Smooth muscle cell (in vitro differentiated cells): ENCODE measurements at regions not wholly inside any gene's neighbourhood (a gene's known extent, or its start where the extent isn't known, plus 50 kb on each side); places are given as distances from the start of the nearest gene placed in this dataset.

Source experiments
- DNase-seq: peaks from one replicate; lab custom pipeline; 2025; ENCODE audit not compliant: unreplicated experiment; lab: John Stamatoyannopoulos, UW
- H2AFZ ChIP-seq: fragments of 200-600 bp; sonication (generic); 2 replicates; pipeline ENCODE4 v1.6.0; 2016; ENCODE audit warnings: antibody characterized with exemption, low read depth, mild to moderate bottlenecking
- H3F3A ChIP-seq: fragments of 200-600 bp; sonication (generic); 2 replicates; pipeline ENCODE4 v1.6.0; 2017; ENCODE audit warnings: antibody characterized with exemption, low read depth
- H3K27ac ChIP-seq: fragments of 200-600 bp; sonication (generic); 2 replicates; pipeline ENCODE4 v1.5.1; 2016; ENCODE audit warnings: low read depth, mild to moderate bottlenecking
- H3K27me3 ChIP-seq: fragments of 200-600 bp; sonication (generic); 2 replicates; pipeline ENCODE4 v1.6.1; 2016; ENCODE audit warnings: low read depth, mild to moderate bottlenecking
- H3K36me3 ChIP-seq: fragments of 200-600 bp; sonication (generic); 2 replicates; pipeline ENCODE4 v1.5.1; 2016; ENCODE audit warnings: low read depth
- H3K4me1 ChIP-seq: fragments of 200-600 bp; sonication (generic); 2 replicates; pipeline ENCODE4 v1.5.1; 2016; ENCODE audit warnings: low read depth
- H3K4me2 ChIP-seq: fragments of 200-600 bp; sonication (generic); 2 replicates; pipeline ENCODE4 v1.6.0; 2016; ENCODE audit warnings: mild to moderate bottlenecking
- H3K4me3 ChIP-seq: fragments of 200-600 bp; sonication (generic); 2 replicates; pipeline ENCODE4 v1.5.1; 2016; ENCODE audit warnings: mild to moderate bottlenecking
- H3K79me2 ChIP-seq: fragments of 200-600 bp; sonication (generic); 2 replicates; pipeline ENCODE4 v1.6.0; 2016; ENCODE audit warnings: low read depth, mild to moderate bottlenecking
- H3K9ac ChIP-seq: fragments of 200-600 bp; sonication (generic); 2 replicates; pipeline ENCODE4 v1.6.0; 2016; ENCODE audit warnings: low read depth
- H3K9me3 ChIP-seq: fragments of 200-600 bp; sonication (generic); replicated peaks from 2 replicates; pipeline ENCODE4 v1.5.1; 2016; ENCODE audit warnings: low read depth
- H4K20me1 ChIP-seq: fragments of 200-600 bp; sonication (generic); 2 replicates; pipeline ENCODE4 v1.6.0; 2016; ENCODE audit warnings: low read depth
- WGBS: methylation state at CpG from one replicate; pipeline ENCODE4 v1.1.7; 2016; ENCODE audit warnings: low lambda C conversion rate; 5-methylcytosine and 5-hydroxymethylcytosine counted together
- TF ChIP-seq, protein P1 (sequence below): fragments of 200-600 bp; sonication (generic); IDR thresholded peaks from 2 replicates; pipeline ENCODE4 v1.5.1; 2017; ENCODE audit warnings: borderline replicate concordance, mild to moderate bottlenecking, antibody characterized with exemption; ENCODE audit not compliant: insufficient read depth, poor library complexity, severe bottlenecking

DNA sequence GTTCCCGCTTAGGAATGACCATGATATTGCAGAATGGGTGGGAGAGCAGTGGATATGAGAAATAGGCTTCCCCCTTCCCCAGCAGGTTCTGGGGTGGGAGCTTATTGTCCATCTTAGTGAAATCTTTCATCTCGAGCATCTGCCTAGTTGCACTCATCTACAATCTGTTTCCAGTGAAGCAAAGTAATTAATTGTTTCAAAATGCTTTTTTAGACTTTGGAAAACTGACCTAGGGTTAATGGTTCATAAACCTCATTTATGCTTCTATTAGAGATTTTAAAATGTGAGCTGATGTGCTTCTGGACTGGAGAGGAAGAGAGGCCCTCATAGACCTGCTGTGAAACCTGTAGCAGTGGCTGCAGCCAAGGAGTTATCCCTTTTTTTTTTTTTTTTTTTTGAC is 247.7 kb upstream of the XYLT1 start:
- H3K9ac ChIP-seq, result no peak overlapping the region
- WGBS, result 91% methylated on average over 2 of the region's 2 CpGs
- no peaks in the 10 kb centered on the region for H3K79me2 ChIP-seq
- no peak overlapping the region for H3K4me3 ChIP-seq
- TF ChIP-seq, protein P1, sequence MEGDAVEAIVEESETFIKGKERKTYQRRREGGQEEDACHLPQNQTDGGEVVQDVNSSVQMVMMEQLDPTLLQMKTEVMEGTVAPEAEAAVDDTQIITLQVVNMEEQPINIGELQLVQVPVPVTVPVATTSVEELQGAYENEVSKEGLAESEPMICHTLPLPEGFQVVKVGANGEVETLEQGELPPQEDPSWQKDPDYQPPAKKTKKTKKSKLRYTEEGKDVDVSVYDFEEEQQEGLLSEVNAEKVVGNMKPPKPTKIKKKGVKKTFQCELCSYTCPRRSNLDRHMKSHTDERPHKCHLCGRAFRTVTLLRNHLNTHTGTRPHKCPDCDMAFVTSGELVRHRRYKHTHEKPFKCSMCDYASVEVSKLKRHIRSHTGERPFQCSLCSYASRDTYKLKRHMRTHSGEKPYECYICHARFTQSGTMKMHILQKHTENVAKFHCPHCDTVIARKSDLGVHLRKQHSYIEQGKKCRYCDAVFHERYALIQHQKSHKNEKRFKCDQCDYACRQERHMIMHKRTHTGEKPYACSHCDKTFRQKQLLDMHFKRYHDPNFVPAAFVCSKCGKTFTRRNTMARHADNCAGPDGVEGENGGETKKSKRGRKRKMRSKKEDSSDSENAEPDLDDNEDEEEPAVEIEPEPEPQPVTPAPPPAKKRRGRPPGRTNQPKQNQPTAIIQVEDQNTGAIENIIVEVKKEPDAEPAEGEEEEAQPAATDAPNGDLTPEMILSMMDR, result no peak
- no peak for DNase-seq
- no peaks in the 10 kb centered on the region for H3K9me3 ChIP-seq
- H3K4me2 ChIP-seq, result no peak overlapping the region
- H3F3A ChIP-seq, result no peaks in the 10 kb centered on the region
- H3K27me3 ChIP-seq, result no peaks in the 10 kb centered on the region
- H3K27ac ChIP-seq, result no peak overlapping the region
- H4K20me1 ChIP-seq, result no peaks in the 10 kb centered on the region
- no peaks in the 10 kb centered on the region for H3K36me3 ChIP-seq
- no peaks in the 10 kb centered on the region for H3K4me1 ChIP-seq
- H2AFZ ChIP-seq, result no peak overlapping the region

DNA sequence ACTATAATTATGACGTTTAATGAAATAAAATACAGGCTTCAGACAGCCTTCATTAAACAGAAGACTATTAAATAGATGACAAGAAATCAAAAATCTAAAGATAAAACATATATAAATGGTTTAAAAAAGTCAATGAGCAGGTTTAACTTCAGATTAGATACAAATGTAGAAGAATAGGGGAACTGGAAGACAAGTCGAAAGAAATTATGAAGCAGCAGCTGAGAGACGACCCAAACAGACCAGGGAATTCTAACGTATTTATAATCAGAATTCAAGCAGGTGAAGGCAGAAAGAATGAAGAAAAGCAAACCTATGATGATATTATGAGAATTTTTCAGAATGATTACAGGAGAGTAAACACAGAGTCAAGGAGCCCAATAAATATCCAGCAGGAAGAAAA is 235.1 kb upstream of the XYLT1 start:
- TF ChIP-seq, protein P1, result no peak
- 86% methylated on average over 4 of the region's 4 CpGs for WGBS

DNA sequence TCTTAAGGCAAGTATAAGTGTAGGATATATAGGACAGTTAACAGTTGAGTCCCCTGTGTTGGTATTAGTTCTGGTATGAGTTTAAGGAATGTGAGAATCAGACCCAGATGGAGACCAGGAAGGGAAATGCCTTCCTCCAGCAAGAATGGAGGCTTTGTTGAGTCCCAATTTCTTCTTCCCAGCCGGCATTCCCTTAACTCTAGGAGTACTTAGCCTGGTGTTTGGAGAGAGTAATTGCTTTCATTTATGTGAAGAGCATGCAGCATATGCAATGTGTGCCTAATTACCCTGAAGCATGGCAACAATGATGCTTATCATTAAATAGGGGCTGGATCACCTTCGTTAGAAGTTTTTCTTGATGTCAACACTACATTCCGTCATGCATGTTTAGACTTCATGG is 225.9 kb upstream of the XYLT1 start:
- 61% methylated on average over 3 of the region's 3 CpGs for WGBS
- no peaks in the 10 kb centered on the region for H3K4me1 ChIP-seq
- H3K9me3 ChIP-seq, result no peaks in the 10 kb centered on the region
- no peaks in the 10 kb centered on the region for H4K20me1 ChIP-seq
- H3K36me3 ChIP-seq, result no peaks in the 10 kb centered on the region
- TF ChIP-seq, protein P1, result no peak
- H3K27ac ChIP-seq, result no peak overlapping the region
- no peak for DNase-seq
- no peak overlapping the region for H3K9ac ChIP-seq
- H3K79me2 ChIP-seq, result no peaks in the 10 kb centered on the region
- no peaks in the 10 kb centered on the region for H3F3A ChIP-seq
- no peak overlapping the region for H2AFZ ChIP-seq
- H3K4me2 ChIP-seq, result no peak overlapping the region
- H3K4me3 ChIP-seq, result no peak overlapping the region
- peaks cover 4% of the 10 kb centered on the region for H3K27me3 ChIP-seq

More for the DNA sequence above, 235.1 kb upstream of the XYLT1 start:
- H3K4me3 ChIP-seq, result no peak overlapping the region
- no peak overlapping the region for H3K4me2 ChIP-seq
- H3K36me3 ChIP-seq, result no peaks in the 10 kb centered on the region
- H3F3A ChIP-seq, result no peaks in the 10 kb centered on the region
- no peaks in the 10 kb centered on the region for H3K4me1 ChIP-seq
- H2AFZ ChIP-seq, result no peak overlapping the region
- H3K9ac ChIP-seq, result no peak overlapping the region
- H3K27ac ChIP-seq, result no peak overlapping the region
- H4K20me1 ChIP-seq, result no peaks in the 10 kb centered on the region
- no peaks in the 10 kb centered on the region for H3K9me3 ChIP-seq
- no peak for DNase-seq
- H3K79me2 ChIP-seq, result no peaks in the 10 kb centered on the region
- H3K27me3 ChIP-seq, result no peaks in the 10 kb centered on the region

DNA sequence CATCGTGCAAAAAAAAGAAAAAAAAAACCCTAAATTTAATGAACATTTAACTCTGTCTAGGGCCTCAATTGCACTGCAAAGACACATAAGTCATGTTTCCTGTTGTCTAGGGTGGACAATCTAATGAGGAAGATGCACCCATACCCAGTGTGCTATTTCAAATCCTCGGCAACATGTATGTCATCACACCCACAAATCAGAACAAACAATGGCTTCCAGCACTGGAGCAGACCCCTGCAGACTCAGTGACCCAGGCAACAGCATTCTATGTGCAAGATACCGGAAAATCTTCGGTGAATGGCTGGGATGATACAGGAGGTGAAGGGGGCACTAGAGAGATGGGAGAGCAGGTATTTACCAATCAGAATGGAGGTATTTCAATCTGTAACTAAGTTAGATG is 221.7 kb upstream of the XYLT1 start:
- Histone ChIP-seq H2AFZ (no peak overlapping the region), H3K4me1 (no peaks in the 10 kb centered on the region), H3K36me3 (no peaks in the 10 kb centered on the region), H3K27ac (no peak overlapping the region), H3K27me3 (peaks cover 4% of the 10 kb centered on the region), H3K9ac (no peak overlapping the region), H3K4me3 (no peak overlapping the region), H4K20me1 (no peaks in the 10 kb centered on the region), H3K9me3 (no peaks in the 10 kb centered on the region), H3K4me2 (no peak overlapping the region), H3F3A (no peaks in the 10 kb centered on the region), H3K79me2 (no peaks in the 10 kb centered on the region)
- 94% methylated on average over 4 of the region's 4 CpGs for WGBS
- TF ChIP-seq, protein P1, result no peak
- DNase-seq, result no peak
